GM19397 (cell line): ENCODE measurements at regions not wholly inside any gene's neighbourhood (a gene's known extent, or its start where the extent isn't known, plus 50 kb on each side); places are given as distances from the start of the nearest gene placed in this dataset.
"Not testable (repeated sequence)": the region's sequence is repeated elsewhere in the genome, so short reads cannot be mapped to it uniquely, and the experiment has no call there.

Experiments
- ATAC-seq: cut with Tn5 transposase; IDR thresholded peaks from one replicate; pipeline ENCODE4 v1.9.1; 2021; ENCODE audit warnings: mild to moderate bottlenecking, moderate library complexity; ENCODE audit not compliant: unreplicated experiment

DNA sequence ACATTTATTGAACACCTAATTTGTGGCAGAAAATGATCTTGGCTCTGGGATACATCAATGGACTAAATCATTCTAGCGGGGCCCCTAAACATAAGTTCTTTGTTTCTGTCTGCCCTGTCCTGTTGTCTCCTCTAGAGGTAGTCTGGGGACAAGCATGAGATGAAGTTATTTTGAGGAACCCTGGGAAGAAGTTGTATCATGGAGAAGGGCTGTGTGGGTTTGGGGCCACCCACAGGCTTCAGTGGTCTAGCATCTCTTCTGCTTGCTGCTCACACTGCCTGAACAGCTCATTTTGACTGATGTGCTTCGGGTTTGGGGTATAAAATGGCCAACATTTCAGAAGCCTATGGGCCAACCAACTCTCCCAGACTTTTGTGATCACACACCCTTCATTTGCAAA is 50.3 kb upstream of the OSBPL11 start:
- no peak for ATAC-seq

DNA sequence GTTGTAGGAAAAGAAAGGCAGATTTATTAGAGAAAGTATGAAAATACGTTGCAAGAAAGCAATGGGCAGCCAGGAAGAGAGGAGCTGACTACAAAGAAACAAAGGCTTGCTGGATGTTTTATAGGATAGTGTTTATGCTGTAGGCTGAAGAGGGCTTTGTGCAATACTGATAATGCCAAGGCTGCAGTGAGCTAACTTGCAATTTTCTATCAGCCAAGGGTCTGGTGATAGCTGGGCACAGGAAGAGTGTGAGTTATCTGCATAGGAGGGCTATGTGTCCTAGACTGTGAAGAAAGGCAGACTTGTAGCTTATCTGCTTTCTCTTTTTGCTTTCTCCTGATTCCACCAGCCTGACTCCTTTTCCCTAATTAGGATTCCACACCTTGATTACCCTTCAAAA is 51.3 kb upstream of the OSBPL11 start:
- no peak for ATAC-seq

DNA sequence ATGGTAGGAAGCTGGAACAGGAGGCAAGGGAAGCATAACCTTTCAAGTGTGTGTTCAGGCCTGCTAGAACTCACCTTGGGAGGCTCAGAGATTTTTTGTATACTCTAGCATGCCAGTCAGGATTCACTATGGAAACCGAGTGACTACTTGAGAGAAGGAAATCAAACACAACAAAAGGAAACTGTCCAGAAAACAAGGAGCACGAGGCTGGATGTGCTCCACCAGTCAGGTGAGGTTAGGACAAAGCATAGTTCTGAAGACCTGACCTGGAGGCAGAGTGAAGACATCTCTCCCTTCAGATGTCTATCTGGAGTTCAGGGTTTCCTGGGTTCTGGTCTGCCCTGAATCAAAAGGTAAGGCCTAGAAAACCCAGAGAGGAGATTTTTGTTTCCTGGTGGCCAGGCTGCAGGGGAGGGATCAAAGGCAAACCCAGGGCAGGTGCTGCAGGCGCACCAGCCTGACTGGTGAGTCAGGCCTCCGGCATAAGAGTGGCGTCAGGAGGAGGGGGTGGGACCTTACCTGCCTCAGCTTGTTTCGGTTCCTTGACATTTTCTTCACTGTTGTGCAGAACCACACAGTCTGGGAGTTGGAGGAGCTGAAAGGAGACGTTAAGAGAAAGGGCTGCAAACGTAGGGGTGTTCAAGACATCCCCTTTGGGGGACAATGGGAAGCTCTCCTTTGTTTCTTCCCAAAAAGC is 52.2 kb upstream of the OSBPL11 start:
- ATAC-seq: no peak

DNA sequence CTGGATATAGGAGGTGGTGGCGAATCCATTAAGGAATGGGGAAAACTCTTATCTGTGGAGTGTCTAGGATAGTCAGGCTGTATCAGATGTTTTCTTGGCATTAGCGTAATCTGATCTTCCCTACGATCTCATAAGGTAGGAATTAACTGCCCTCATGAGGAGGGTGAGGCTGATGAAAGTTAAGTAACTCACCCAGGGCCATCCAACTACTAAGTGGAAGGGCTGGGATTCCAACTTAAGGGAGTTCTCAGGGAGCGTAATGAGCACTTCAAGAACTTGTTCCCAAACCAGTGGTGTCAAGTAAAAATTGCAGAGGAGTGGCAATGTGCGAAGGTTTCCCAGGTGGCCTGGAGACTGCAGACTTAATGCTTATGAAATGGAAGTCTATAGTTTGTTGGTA is 55.9 kb upstream of the OSBPL11 start:
- ATAC-seq: no peak

DNA sequence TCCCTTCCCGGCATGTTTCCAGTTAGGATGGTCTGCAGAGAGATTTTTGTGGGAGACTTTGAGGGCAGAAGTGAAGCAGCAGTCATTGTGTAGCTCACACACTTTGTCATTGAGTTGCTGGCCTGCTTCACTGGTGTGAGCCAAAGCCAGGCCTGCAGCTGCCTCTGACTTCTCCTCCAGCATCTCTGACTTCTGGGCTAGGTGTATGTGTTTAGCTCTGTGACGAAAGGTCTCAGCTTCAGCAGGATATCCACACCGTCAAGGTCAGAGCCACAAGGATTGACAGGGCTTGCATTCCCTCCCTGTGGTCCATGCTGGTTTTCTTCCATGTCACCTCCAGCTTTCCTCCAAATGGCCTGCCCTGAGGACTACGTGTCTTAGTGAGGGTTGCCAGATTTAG is 57.1 kb upstream of the OSBPL11 start:
- no peak for ATAC-seq

DNA sequence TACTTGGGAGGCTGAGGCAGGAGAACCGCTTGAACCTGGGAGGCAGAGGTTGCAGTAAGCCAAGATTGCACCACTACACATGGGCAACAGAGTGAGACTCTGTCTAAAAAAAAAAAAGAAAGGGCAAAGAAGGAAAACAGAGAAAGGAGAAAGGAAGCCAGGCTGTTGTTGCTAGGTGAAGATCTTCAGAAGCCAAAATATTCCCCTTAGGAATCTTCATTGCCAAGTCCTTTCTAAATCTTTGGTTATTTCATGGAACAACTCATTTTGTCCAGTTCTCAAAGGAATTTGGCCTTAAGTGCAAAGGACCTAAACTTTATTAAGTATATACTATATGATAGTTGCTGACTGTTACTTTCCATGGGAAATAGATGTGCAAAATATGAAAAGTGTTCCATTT is 59.2 kb upstream of the OSBPL11 start:
- no peak for ATAC-seq

DNA sequence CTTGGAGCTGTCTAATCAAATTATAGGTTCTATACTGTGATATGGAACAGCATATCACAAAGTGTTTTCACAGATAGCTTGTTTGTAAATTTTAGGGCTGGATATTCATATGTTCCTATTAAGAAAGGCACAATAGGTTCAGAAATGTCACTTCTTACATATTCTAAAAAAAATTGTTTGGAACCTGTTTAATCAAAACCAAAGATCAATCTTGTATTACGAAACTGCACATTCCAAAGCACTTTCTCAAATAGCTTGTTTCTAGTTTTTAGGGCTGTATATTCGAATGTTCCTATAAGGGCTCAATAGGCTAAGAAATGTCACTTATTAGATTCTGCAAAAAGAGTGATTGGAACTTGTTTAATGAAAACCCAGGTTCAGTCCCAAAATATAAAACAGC is 67.4 kb upstream of the OSBPL11 start:
- ATAC-seq: no peak

DNA sequence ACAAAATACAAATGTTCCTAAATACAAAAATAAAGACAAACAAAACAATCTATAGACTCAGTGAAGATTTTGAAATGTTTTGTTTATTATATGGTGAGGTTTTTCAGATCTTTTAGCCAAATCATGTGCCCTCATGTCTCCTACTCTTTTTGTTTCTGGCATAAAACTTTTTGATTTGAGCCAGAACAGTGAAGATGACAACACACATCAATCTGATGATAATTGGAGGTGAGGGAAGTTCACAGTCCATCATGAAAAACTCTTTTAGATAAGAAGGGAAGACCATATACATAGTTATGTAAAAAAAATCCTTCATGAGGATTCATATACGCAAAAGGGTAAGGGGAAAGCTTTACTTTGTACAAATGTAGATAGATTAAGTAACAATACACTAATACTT is 75.1 kb upstream of the OSBPL11 start:
- ATAC-seq: no peak

DNA sequence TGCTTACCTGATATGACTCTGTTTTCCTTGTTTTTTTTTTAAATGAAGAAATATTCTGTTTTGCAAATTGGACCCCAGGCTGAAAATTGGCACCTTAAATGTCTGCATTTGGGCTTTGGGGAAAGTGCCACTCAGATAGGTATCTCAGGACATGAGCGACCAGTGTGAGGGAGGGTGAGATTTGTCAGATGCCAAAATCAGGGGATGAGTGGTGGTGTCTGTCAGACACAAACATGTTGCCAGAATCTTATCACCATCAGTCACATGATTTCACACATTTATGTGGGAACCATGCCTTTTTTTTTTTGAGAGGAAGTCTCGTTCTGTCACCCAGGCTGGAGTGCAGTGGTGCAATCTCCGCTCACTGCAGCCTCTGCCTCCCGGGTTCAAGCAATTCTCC is 75.6 kb upstream of the OSBPL11 start:
- ATAC-seq: no peak

DNA sequence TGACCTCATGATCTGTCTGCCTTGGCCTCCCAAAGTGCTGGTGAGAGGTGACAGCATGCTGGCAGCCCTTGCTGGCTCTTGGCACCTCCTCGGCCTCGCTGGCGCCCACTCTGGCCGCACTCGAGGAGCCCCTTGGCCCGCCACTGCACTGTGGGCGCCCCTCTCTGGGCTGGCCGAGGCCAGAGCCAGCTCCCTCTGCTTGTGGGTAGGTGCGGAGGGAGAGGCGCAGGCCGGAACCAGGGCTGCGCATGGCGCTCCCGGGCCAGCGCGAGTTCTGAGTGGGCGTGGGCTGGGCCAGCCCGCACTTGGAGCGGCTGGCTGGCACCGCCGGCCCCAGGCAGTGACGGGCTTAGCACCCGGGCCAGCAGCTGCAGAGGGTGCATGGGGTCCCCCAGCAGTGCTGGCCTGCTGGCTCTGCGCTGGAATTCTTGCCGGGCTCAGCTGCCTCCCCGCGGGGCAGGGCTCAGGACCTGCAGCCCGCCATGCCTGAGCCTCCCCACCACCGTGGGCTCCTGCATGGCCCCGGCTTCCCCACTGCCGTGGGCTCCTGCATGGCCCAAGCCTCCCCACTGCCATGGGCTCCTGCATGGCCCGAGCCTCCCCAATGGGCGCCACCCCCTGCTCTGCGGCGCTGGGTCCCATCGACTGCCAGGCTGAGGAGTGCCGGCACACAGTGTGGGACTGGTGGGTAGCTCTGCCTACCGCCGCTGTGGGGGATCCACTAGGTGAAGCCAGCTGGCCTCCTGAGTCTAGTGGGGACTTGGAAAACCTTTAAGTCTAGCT is 76.4 kb upstream of the OSBPL11 start:
- ATAC-seq: no peak

DNA sequence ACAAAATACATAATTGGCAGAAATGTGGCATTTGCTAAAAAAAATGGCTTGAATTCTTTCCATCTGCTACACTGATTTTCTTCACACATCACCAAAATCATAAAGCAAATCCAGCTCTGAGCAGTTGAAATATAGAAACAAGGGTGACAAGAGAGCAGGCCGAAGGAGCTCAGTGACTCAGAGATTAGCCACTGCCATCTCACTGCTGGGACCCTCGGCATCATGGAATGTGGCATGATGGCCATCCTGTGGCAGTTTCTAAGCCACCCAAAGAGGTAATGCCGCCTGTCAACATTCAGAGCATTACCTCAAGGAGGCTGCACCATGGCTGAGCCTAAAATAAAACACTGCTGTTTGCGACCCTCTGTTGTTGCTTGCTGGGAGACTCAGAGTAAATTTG is 80.5 kb upstream of the OSBPL11 start:
- ATAC-seq: no peak

DNA sequence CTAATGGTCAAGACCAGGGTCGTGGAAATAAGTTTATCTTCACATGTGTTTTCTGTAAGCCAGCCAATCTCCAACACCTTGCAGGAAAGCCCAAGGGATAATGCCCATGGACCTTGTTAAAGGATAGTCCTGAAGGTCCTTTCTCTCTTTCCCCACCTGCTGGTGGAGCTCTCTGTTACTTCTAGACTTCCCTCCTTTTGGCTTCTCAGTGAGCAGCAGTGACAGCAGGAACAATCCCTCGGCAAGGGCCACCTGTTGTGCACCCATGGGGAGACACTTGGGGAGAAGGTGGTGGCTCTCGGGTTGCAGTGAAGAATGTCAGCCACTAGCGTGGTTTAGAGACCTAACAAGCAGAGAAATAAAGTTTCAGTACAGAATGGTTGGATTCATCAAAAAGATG is 84.0 kb upstream of the OSBPL11 start:
- ATAC-seq: no peak

DNA sequence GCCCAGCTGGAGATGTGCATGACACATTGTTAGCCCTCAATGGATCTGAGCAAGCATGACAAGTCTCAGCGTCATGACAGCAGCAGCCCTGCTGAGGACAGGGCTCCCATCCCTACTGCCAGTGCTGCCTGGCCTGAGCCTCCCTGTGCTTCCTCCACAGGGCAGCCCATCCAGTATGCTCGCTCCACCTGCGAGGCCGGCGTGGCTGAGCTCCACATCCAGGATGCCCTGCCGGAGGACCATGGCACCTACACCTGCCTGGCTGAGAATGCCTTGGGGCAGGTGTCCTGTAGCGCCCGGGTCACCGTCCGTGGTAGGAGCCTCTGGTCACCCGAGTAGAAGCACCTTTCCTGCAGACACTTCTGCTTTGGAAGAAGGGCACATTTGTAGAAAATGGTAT is 85.8 kb upstream of the OSBPL11 start:
- no peak for ATAC-seq

DNA sequence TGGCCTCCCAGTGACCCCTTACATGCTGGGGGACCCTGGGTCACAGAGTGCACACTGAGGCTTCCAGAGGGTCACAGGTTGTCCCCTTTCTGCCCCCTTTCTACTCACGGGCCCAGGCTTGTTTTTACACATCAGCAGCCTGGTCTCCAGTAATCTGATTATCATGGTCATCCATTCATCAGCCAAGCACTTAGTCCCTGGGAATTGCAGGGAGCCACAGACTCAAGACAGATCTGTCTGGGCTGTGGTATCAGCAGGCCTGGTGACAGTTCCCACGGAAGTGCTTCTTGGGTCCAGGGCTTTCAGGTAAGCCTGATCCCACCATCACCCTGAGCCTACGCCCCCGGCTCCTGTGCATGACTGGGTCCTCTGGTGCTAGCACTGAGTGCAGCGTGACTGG is 86.6 kb upstream of the OSBPL11 start:
- ATAC-seq: not testable (repeated sequence)

DNA sequence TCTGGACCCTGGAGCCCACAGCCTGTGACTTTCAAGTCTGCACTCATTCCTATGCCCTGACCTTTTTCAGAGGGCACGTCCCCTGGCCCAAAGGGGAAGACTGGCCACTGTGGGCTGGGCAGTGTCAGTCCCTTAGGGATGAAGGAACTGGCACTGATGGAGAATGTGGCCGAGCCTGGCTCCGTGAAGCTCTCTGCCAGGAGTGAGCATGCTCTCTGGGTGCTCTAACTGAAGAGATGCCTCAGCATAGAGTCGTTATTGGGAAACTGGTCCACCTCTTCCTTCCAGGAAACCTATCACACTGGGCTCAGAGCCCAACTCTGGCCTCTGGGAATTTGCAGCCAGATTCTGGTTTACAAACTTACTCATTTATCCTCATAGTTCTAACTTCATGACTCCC is 87.3 kb upstream of the OSBPL11 start:
- ATAC-seq: not testable (repeated sequence)

DNA sequence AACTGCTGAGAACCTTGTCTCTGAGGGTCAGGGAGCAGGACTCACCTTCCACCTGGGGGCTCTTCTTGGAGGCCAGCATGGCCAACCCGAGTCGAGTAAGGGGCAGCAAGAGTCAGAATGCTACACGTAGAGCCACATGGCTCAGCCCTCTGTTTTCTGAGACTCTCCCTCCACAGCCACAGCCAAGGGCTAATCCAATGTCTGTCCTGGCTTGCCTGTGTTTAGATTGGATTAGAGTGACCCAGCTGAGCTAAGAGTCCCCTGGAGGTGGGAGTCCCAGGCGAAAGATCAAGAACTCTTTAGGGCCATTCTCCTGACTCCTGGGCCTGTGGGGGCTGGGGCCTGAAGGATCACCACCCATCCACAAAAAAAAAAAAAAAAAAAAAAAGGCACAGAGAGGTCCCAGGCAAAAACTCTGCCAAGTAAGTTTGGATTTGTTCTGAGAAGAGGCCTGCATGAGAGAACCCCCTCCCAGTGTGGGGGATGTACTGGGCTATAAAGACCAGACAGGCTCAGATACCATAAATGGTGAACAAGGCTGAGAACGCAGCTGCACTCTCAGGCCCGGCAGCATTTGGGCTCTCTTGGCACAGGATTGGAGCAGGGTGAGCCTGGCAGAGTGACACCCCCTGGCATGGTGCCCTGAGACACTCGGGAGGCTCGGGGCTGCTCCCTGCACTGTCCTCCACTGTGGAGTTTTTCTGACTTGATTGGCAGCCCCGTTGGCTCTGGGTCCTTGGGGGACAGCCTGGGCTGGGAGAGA is 88.0 kb upstream of the OSBPL11 start:
- no peak for ATAC-seq

DNA sequence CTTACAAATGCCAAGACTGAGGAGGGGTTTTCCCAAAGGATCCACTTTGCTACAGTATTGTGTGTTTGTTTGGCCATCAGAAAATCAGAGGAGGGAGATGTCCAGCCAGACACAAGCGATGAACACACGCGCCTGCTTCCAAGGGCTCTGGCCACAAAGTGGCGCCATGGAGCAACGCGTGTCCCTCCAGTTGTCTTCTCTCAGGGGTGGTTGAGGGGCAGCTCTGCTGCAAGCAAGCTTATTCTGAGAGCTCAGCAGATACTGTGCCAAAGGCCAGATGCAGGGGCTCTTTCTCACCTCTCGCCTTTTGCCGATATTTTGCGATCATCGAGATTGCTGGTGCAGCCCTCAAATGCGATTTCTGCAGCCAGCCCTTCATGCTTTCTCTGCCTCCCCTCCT is 88.9 kb upstream of the OSBPL11 start:
- ATAC-seq: no peak

DNA sequence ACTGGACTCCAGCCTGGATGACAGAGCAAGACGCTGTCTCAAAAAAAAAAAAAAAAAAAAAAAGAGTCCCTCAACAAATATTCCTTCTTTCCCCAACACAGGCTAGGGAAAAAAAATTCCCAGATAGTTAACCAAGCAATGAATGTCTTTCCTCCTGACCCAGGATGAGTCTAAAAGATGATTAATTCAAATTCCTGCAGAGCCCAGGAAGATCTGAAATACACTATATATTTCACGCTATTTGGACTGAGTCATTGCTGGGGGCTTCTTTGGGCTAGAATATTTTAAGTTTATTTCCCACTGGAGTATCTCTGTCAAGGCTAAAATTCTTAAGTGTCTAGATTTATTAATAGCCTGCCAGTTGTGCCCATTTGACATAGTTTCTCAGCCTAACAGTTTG is 90.4 kb upstream of the OSBPL11 start:
- not testable (repeated sequence) for ATAC-seq

DNA sequence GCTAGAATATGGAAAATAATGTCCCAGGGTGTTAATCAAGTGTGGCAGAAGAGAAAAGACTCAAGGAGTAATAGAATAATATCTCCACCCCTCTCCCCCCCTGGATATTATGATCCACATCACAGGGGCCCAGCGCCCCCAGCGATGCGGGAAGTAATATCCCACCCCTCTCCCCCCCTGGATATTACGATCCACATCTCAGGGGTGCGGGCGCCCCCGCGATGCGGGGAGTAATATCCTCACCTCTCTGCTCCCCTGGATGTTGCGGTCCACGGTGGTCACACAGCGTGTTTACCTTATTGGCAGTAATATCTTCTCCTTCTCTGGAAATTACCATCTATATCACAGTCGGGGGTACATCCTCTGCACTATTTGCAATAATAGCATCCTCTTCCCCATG is 97.1 kb upstream of the OSBPL11 start:
- ATAC-seq: no peak

DNA sequence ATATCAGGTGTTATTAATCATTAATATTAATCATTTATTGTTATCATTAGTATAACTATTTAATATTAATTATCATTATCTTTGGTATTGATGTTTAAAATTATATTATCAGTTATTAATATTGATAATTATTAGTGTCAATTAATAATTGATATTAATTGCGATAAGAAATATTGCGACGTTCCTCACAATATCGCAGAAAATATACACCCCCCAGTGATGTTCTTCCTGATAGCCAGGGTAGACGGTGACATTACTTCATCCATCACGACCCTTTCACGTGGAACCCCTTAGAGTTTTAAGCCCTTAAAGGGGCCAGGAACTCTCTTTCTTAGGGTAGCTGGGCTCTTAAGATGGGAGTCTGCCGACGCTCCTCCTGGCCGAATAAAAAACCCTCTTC is 98.6 kb upstream of the OSBPL11 start:
- ATAC-seq: no peak

DNA sequence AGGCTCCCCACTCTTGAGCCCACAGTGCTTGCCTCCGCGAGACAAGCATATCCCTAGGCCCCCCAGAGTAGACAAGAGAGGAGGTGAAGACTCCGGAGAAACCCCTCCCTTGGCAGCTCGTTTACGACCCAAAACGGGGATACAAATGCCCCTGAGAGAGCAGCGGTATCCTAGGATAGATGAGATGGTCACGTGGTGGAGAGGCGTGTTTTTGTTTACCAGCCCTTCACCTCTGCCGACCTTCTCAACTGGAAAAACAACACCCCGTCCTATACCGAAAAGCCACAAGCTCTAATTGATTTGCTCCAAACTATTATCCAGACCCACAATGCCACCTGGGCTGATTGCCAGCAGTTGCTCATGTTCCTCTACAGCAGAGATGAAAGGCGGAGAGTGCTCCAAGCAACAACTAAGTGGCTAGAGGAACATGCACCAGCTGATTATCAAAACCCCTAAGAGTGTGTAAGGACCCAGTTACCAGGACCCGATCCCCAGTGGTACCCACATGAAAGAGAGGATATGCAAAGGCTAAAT is 99.5 kb upstream of the OSBPL11 start:
- no peak for ATAC-seq

DNA sequence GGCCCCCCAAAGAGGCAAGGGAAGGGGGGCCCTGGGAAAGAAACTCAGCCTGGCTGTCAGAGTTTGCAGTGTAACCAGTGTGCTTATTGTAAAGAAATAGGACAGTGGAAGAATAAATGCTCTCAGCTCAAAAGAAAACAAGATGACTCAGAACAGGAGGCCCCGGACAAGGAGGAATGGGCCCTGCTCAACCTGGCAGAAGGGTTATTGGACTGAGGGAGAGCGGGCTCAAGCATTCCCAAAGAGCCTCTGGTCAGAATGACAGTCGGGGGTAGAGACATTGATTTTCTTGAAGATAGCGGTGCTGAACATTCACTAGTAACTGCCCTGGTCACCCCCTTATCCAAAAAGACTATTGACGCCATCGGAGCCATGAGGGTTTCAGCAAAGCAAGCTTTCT is 100.4 kb upstream of the OSBPL11 start:
- ATAC-seq: no peak
